LNCAP (cell line): ENCODE measurements at regions not wholly inside any gene's neighbourhood (a gene's known extent, or its start where the extent isn't known, plus 50 kb on each side); places are given as distances from the start of the nearest gene placed in this dataset.

Experiments
- CTCF ChIP-seq: fragments of 450-650 bp; IDR thresholded peaks from 2 replicates; pipeline ENCODE4 v1.5.1; 2017; ENCODE audit warnings: mild to moderate bottlenecking

DNA sequence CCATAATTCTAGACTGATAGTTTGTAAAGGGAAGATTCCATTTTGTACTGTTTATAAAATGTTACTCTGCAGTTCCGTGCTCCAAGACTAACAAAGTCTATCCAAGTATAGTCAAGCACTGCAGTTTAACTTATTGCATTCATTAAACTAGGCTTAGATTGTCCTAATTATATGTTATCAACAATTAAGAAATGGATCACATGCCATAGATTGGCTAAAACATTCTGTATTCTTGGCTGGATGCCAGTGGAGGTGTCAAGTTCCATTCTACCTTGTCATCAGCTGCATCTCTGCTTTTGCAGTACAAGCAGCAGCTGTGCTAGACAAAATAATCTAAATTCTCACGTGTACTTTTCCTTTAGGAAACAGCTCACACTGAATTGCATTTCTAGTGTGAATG, 69.4 kb upstream of the MEF2C start:
- TF ChIP-seq CTCF, result no peak

DNA sequence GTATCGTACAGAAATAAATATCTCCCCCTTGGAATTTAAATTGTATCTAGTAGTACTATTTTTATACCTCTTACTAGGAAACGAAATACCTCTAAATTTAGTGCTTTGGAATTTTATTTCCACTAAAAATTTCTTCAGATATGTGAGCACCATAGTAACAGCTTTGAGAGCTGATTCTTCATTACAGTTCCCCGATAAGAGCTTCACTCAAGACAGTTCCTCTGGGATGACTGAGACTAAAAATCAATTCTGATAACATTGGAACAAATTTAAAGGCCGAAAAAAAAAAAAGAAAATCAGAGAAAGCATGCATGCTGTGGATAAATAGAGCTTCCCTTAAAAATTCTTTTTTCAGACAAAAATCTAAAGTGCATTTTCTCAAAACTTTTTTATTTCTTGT, 68.5 kb upstream of the MEF2C start:
- no peak for TF ChIP-seq CTCF

- TF ChIP-seq CTCF, result no peak
Measured at GRCh38 chr5:88948746-88949600, 66.0 kb upstream of the MEF2C start.

GRCh38 chr5:88944751-88945531, 62.0 kb upstream of the MEF2C start:
- TF ChIP-seq CTCF, result no peak

GRCh38 chr5:88941581-88941980, 58.6 kb upstream of the MEF2C start:
- TF ChIP-seq CTCF, result no peak

GRCh38 chr5:88940713-88941112, 57.7 kb upstream of the MEF2C start:
- TF ChIP-seq CTCF, result no peak

GRCh38 chr5:88939300-88939699, 56.3 kb upstream of the MEF2C start:
- TF ChIP-seq CTCF, result no peak
